ENCODE measurements at regions not wholly inside any gene's neighbourhood (a gene's known extent, or its start where the extent isn't known, plus 50 kb on each side); places are given as distances from the start of the nearest gene placed in this dataset.

DNA sequence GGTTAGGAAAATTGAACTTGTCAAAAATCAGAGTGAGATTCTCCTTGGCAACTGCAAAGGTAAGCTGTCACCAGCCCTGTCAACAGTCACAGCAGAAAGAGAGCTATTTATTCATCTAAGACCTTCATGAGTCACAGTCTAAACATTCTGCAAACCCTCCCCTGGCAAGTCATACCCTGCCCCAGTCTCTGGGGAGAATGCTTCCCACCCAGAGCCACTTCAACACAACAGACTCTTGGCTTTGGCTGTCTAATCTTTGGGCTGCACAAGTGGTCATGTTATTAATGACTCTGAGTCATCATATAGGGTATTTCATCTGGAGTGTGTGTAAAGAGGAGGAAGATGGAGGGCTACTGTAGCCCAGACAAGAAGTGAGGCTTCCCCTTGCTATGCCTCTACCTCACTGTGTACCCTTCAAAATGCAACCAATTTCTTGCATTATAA is 153.4 kb downstream of the CCDC34 start (continued):
- TF ChIP-seq ZNF138 (tag by site-specific recombination; IDR thresholded peaks at IDR 0.05; ENCODE audit: borderline replicate concordance) (no peak), GLI2 (tag by site-specific recombination; IDR thresholded peaks at IDR 0.05; ENCODE audit: borderline replicate concordance, low read depth) (peak; percentile 83), ZNF274 (IDR thresholded peaks at IDR 0.05; ENCODE audit: low read length) (no peak), ZNF274 (tag by site-specific recombination; IDR thresholded peaks at IDR 0.05; ENCODE audit: borderline replicate concordance) (no peak), ZNF843 (tag by site-specific recombination; IDR thresholded peaks at IDR 0.05) (peak; percentile 92), ZNF239 (tag by site-specific recombination; IDR thresholded peaks at IDR 0.05) (no peak)

DNA sequence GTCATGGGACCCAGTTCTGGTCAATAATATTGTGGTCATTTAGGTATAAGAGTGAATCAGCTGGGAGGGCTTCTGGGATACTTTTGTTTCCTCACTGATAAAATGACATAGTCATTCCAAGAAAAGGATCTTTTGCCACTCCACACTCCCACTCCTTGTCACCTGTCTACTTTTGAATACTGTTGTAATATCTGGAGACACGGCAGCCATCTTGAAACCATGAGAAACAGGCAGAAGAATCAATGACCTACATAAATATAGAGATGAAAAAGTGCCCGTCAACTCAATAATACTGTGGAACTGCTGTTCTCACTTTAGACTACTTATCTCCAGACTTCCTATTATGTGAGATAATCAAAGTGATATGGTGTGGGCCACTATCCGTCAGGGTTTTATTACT is 154.2 kb downstream of the CCDC34 start:
- POLR2A ChIA-PET, result interaction anchor here (0.9 to 1.3 kb wide), 4 partner anchors 20 to 264 kb away, joined by 3 to 8 read pairs (median 3); partner anchors contain the start of gene LGR4
- Histone ChIP-seq H3K27ac (ENCODE audit: extremely low read depth, low read depth, low read length) (peak overlapping the region; percentile 64), H3K9me3 (ENCODE audit: control insufficient read depth, insufficient read depth, low read depth, low read length) (no peaks in the 10 kb centered on the region), H3K36me3 (ENCODE audit: control insufficient read depth in 2 of 2, insufficient read depth in 1 of 2, low read length in 2 of 2) (peaks cover 0 to 33% of the 10 kb centered on the region in 2 experiments; a peak in 1 of 3 replicates), H3K4me3 (ENCODE audit: low read depth, low read length) (no peak overlapping the region), H3K4me1 (ENCODE audit: control insufficient read depth, insufficient read depth, low read length) (peaks cover 17% of the 10 kb centered on the region)
- TF ChIP-seq ZNF416 (tag by site-specific recombination; IDR thresholded peaks at IDR 0.05), result no peak
- TF ChIP-seq, protein P1, sequence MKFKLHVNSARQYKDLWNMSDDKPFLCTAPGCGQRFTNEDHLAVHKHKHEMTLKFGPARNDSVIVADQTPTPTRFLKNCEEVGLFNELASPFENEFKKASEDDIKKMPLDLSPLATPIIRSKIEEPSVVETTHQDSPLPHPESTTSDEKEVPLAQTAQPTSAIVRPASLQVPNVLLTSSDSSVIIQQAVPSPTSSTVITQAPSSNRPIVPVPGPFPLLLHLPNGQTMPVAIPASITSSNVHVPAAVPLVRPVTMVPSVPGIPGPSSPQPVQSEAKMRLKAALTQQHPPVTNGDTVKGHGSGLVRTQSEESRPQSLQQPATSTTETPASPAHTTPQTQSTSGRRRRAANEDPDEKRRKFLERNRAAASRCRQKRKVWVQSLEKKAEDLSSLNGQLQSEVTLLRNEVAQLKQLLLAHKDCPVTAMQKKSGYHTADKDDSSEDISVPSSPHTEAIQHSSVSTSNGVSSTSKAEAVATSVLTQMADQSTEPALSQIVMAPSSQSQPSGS (tag by site-specific recombination; IDR thresholded peaks at IDR 0.05; ENCODE audit: low read depth), result no peak
- TF ChIP-seq, protein P2, sequence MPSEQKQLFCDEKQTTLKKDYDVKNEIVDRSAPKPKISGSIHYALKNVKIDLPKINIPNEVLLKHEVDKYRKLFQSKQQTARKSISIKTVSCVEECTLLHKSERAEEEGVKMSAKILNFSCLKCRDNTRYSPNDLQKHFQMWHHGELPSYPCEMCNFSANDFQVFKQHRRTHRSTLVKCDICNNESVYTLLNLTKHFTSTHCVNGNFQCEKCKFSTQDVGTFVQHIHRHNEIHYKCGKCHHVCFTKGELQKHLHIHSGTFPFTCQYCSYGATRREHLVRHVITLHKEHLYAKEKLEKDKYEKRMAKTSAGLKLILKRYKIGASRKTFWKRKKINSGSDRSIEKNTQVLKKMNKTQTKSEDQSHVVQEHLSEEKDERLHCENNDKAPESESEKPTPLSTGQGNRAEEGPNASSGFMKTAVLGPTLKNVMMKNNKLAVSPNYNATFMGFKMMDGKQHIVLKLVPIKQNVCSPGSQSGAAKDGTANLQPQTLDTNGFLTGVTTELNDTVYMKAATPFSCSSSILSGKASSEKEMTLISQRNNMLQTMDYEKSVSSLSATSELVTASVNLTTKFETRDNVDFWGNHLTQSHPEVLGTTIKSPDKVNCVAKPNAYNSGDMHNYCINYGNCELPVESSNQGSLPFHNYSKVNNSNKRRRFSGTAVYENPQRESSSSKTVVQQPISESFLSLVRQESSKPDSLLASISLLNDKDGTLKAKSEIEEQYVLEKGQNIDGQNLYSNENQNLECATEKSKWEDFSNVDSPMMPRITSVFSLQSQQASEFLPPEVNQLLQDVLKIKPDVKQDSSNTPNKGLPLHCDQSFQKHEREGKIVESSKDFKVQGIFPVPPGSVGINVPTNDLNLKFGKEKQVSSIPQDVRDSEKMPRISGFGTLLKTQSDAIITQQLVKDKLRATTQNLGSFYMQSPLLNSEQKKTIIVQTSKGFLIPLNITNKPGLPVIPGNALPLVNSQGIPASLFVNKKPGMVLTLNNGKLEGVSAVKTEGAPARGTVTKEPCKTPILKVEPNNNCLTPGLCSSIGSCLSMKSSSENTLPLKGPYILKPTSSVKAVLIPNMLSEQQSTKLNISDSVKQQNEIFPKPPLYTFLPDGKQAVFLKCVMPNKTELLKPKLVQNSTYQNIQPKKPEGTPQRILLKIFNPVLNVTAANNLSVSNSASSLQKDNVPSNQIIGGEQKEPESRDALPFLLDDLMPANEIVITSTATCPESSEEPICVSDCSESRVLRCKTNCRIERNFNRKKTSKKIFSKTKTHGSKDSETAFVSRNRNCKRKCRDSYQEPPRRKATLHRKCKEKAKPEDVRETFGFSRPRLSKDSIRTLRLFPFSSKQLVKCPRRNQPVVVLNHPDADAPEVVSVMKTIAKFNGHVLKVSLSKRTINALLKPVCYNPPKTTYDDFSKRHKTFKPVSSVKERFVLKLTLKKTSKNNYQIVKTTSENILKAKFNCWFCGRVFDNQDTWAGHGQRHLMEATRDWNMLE (tag by site-specific recombination; conservative IDR thresholded peaks at IDR 0.05; ENCODE audit: low read depth), result no peak
- TF ChIP-seq ZNF623 (tag by site-specific recombination; IDR thresholded peaks at IDR 0.05), result no peak
- TF ChIP-seq, protein P3, sequence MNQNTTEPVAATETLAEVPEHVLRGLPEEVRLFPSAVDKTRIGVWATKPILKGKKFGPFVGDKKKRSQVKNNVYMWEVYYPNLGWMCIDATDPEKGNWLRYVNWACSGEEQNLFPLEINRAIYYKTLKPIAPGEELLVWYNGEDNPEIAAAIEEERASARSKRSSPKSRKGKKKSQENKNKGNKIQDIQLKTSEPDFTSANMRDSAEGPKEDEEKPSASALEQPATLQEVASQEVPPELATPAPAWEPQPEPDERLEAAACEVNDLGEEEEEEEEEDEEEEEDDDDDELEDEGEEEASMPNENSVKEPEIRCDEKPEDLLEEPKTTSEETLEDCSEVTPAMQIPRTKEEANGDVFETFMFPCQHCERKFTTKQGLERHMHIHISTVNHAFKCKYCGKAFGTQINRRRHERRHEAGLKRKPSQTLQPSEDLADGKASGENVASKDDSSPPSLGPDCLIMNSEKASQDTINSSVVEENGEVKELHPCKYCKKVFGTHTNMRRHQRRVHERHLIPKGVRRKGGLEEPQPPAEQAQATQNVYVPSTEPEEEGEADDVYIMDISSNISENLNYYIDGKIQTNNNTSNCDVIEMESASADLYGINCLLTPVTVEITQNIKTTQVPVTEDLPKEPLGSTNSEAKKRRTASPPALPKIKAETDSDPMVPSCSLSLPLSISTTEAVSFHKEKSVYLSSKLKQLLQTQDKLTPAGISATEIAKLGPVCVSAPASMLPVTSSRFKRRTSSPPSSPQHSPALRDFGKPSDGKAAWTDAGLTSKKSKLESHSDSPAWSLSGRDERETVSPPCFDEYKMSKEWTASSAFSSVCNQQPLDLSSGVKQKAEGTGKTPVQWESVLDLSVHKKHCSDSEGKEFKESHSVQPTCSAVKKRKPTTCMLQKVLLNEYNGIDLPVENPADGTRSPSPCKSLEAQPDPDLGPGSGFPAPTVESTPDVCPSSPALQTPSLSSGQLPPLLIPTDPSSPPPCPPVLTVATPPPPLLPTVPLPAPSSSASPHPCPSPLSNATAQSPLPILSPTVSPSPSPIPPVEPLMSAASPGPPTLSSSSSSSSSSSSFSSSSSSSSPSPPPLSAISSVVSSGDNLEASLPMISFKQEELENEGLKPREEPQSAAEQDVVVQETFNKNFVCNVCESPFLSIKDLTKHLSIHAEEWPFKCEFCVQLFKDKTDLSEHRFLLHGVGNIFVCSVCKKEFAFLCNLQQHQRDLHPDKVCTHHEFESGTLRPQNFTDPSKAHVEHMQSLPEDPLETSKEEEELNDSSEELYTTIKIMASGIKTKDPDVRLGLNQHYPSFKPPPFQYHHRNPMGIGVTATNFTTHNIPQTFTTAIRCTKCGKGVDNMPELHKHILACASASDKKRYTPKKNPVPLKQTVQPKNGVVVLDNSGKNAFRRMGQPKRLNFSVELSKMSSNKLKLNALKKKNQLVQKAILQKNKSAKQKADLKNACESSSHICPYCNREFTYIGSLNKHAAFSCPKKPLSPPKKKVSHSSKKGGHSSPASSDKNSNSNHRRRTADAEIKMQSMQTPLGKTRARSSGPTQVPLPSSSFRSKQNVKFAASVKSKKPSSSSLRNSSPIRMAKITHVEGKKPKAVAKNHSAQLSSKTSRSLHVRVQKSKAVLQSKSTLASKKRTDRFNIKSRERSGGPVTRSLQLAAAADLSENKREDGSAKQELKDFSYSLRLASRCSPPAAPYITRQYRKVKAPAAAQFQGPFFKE (tag by site-specific recombination; IDR thresholded peaks at IDR 0.05; ENCODE audit: borderline replicate concordance), result no peak
- TF ChIP-seq ZNF175 (tag by site-specific recombination; IDR thresholded peaks at IDR 0.05), result no peak
- no peak for TF ChIP-seq TCF7L2 (IDR thresholded peaks at IDR 0.05; ENCODE audit: borderline replicate concordance, low read depth, low read length)
- TF ChIP-seq GLI2 (tag by site-specific recombination; IDR thresholded peaks at IDR 0.05; ENCODE audit: borderline replicate concordance, low read depth), result no peak
- no peak for TF ChIP-seq ZNF266 (tag by site-specific recombination; IDR thresholded peaks at IDR 0.05; ENCODE audit: low read depth)
- no peak for TF ChIP-seq REPIN1 (tag by site-specific recombination; IDR thresholded peaks at IDR 0.05; ENCODE audit: low read depth)
- no peak for TF ChIP-seq ZNF654 (tag by site-specific recombination; IDR thresholded peaks at IDR 0.05; ENCODE audit: low read depth)
- no peak for TF ChIP-seq ZNF341 (tag by site-specific recombination; IDR thresholded peaks at IDR 0.05; ENCODE audit: low read depth)
- CTCF ChIA-PET, result interaction anchor here (0.5 to 3.5 kb wide), 8 partner anchors 7 to 428 kb away, joined by 3 to 17 read pairs (median 3); no protein-coding TSS in a partner anchor
